AG04450 (cell line): ENCODE measurements at regions not wholly inside any gene's neighbourhood (a gene's known extent, or its start where the extent isn't known, plus 50 kb on each side); places are given as distances from the start of the nearest gene placed in this dataset.

Experiments used
- CTCF ChIA-PET: fragments of 300-600, 350-600 bp; formaldehyde crosslinking; extraction: SDS; loops from one replicate; lab custom pipeline; 2022; ENCODE audit warnings: antibody characterized with exemption, inconsistent platforms; lab: Charles Lee
- POLR2A ChIA-PET: fragments of 350-600 bp; formaldehyde crosslinking; extraction: SDS; loops from one replicate; lab custom pipeline; 2021; ENCODE audit warnings: antibody characterized with exemption, inconsistent platforms; lab: Yijun Ruan, JAX
- DNase-seq: peaks from one replicate; pipeline ENCODE4 v3.0.0-alpha.2; 2011; ENCODE audit warnings: low read depth, low spot score
- H3K27ac ChIP-seq: one replicate; pipeline ENCODE4 v1.5.1; 2012; ENCODE audit warnings: low read depth, low read length, control low read depth
- H3K27me3 ChIP-seq: one replicate; pipeline ENCODE4 v1.6.0; 2012; ENCODE audit warnings: low read length; ENCODE audit not compliant: control insufficient read depth, insufficient read depth
- H3K4me3 ChIP-seq: 2 replicates; pipeline ENCODE4 v1.5.1; 2011; ENCODE audit warnings: mild to moderate bottlenecking, low read depth, low read length, control low read depth
- H3K9me3 ChIP-seq: 2 replicates; pipeline ENCODE4 v1.5.1; 2012; ENCODE audit warnings: low read length; ENCODE audit not compliant: control insufficient read depth, insufficient read depth
- CTCF ChIP-seq: IDR thresholded peaks from 2 replicates; pipeline ENCODE4 v1.5.1; 2011; ENCODE audit warnings: low read depth, low read length, control low read depth, inconsistent platforms

GRCh38 chrX:10922835-10923234 lies 188.3 kb upstream of the HCCS start:
- no peak overlapping the region for H3K27ac ChIP-seq
- DNase-seq = no peak
- no peak overlapping the region for H3K4me3 ChIP-seq
- no peaks in the 10 kb centered on the region for H3K9me3 ChIP-seq
- ChIA-PET CTCF (interaction anchor here (0.5 kb wide), 1 partner anchor 10 kb away, joined by 3 read pairs; no protein-coding TSS in a partner anchor), POLR2A (no interaction called here)
- TF ChIP-seq CTCF = no peak
- no peaks in the 10 kb centered on the region for H3K27me3 ChIP-seq

- Histone ChIP-seq H3K4me3 (no peak overlapping the region), H3K9me3 (no peaks in the 10 kb centered on the region), H3K27me3 (no peaks in the 10 kb centered on the region), H3K27ac (no peak overlapping the region)
- DNase-seq = no peak
- ChIA-PET CTCF (no interaction called here), POLR2A (no interaction called here)
- no peak for TF ChIP-seq CTCF
Observed at GRCh38 chrX:10923466-10923865, 187.7 kb upstream of the HCCS start.

GRCh38 chrX:10926404-10926803 lies 184.7 kb upstream of the HCCS start:
- ChIA-PET CTCF (no interaction called here), POLR2A (no interaction called here)
- no peak for DNase-seq
- no peak for TF ChIP-seq CTCF
- Histone ChIP-seq H3K9me3 (no peaks in the 10 kb centered on the region), H3K4me3 (no peak overlapping the region), H3K27me3 (no peaks in the 10 kb centered on the region), H3K27ac (no peak overlapping the region)

- no peak overlapping the region for H3K27ac ChIP-seq
- no peak overlapping the region for H3K4me3 ChIP-seq
- no peak for DNase-seq
- ChIA-PET CTCF (no interaction called here), POLR2A (no interaction called here)
- H3K27me3 ChIP-seq = no peaks in the 10 kb centered on the region
- H3K9me3 ChIP-seq = no peaks in the 10 kb centered on the region
- no peak for TF ChIP-seq CTCF
Observed at GRCh38 chrX:10926891-10927290, 184.2 kb upstream of the HCCS start.

- CTCF ChIA-PET = no interaction called here
- TF ChIP-seq CTCF = no peak
- DNase-seq = no peak
- POLR2A ChIA-PET = no interaction called here
- Histone ChIP-seq H3K27ac (no peak overlapping the region), H3K27me3 (no peaks in the 10 kb centered on the region), H3K9me3 (no peaks in the 10 kb centered on the region), H3K4me3 (no peak overlapping the region)
Observed at GRCh38 chrX:10929747-10930146, 181.4 kb upstream of the HCCS start.
